AG04449 (cell line): ENCODE measurements at regions not wholly inside any gene's neighbourhood (a gene's known extent, or its start where the extent isn't known, plus 50 kb on each side); places are given as distances from the start of the nearest gene placed in this dataset.

Experiments used
- CTCF ChIA-PET: fragments of 350-600 bp; formaldehyde crosslinking; extraction: SDS; loops from one replicate; lab custom pipeline; 2021; ENCODE audit warnings: antibody characterized with exemption; lab: Yijun Ruan, JAX
- POLR2A ChIA-PET: fragments of 400-600, 350-600 bp; formaldehyde crosslinking; extraction: SDS; loops from one replicate; lab custom pipeline; 2020; ENCODE audit warnings: antibody characterized with exemption, inconsistent platforms; lab: Yijun Ruan, JAX
- DNase-seq: peaks from one replicate; pipeline ENCODE4 v3.0.0-alpha.2; 2010; ENCODE audit warnings: low read depth, low spot score
- H3K4me3 ChIP-seq: 2 replicates; pipeline ENCODE4 v1.5.1; 2011; ENCODE audit warnings: low read depth, mild to moderate bottlenecking, control low read depth, low read length
- CTCF ChIP-seq: IDR thresholded peaks from one replicate; pipeline ENCODE4 v1.5.1; 2011; ENCODE audit warnings: mild to moderate bottlenecking, moderate library complexity, low read length, control low read depth, inconsistent platforms; ENCODE audit not compliant: insufficient read depth; ENCODE audit errors: missing control alignments

- no peak for DNase-seq
- no peak for TF ChIP-seq CTCF
- no peak overlapping the region for H3K4me3 ChIP-seq
- ChIA-PET POLR2A (no interaction called here), CTCF (interaction anchor here (1.3 to 1.7 kb wide), 3 partner anchors 12 to 562 kb away, joined by 3 read pairs; no protein-coding TSS in a partner anchor)
Measured at GRCh38 chr22:34976886-34977285, 89.1 kb upstream of the ISX start.

GRCh38 chr22:34986523-34986922 is 79.4 kb upstream of the ISX start:
- POLR2A ChIA-PET, result no interaction called here
- no peak for TF ChIP-seq CTCF
- H3K4me3 ChIP-seq, result no peak overlapping the region
- DNase-seq, result no peak
- CTCF ChIA-PET, result interaction anchor here (1.6 kb wide), 1 partner anchor 11 kb away, joined by 4 read pairs; no protein-coding TSS in a partner anchor

GRCh38 chr22:34992672-34993071 is 73.3 kb upstream of the ISX start:
- CTCF ChIA-PET, result interaction anchor here (1.1 to 1.2 kb wide), 2 partner anchors 16 to 185 kb away, joined by 3 read pairs; no protein-coding TSS in a partner anchor
- TF ChIP-seq CTCF, result no peak
- POLR2A ChIA-PET, result no interaction called here
- no peak overlapping the region for H3K4me3 ChIP-seq
- no peak for DNase-seq

GRCh38 chr22:34993548-34993947 is 72.4 kb upstream of the ISX start:
- CTCF ChIA-PET, result interaction anchor here (1.2 kb wide), 1 partner anchor 17 kb away, joined by 3 read pairs; no protein-coding TSS in a partner anchor
- no peak for DNase-seq
- POLR2A ChIA-PET, result no interaction called here
- no peak for TF ChIP-seq CTCF
- H3K4me3 ChIP-seq, result no peak overlapping the region

GRCh38 chr22:34997633-34998299 is 68.2 kb upstream of the ISX start:
- H3K4me3 ChIP-seq, result no peak overlapping the region
- ChIA-PET CTCF (interaction anchor here (0.6 kb wide), 1 partner anchor 1588 kb away, joined by 3 read pairs; no protein-coding TSS in a partner anchor), POLR2A (no interaction called here)
- DNase-seq, result no peak
- no peak for TF ChIP-seq CTCF

GRCh38 chr22:34998921-34999320 is 67.0 kb upstream of the ISX start:
- no peak for TF ChIP-seq CTCF
- H3K4me3 ChIP-seq, result no peak overlapping the region
- ChIA-PET CTCF (no interaction called here), POLR2A (no interaction called here)
- DNase-seq, result no peak
